ENCODE measurements at regions not wholly inside any gene's neighbourhood (a gene's known extent, or its start where the extent isn't known, plus 50 kb on each side); places are given as distances from the start of the nearest gene placed in this dataset.
"Not testable (repeated sequence)": the region's sequence is repeated elsewhere in the genome, so short reads cannot be mapped to it uniquely, and the experiment has no call there.

GRCh38 chrY:26167332-26167731, 545.4 kb downstream of the CDY1 start:
- H3K9me3 Mint-ChIP-seq; DNase-seq; CTCF ChIA-PET; H3K4me1 Mint-ChIP-seq (ENCODE audit: low read depth); H3K4me3 Mint-ChIP-seq; H3K27ac Mint-ChIP-seq; H3K4me1 ChIP-seq (ENCODE audit: insufficient read depth, low read length); ATAC-seq (ENCODE audit: poor library complexity); H3K27me3 ChIP-seq (ENCODE audit: control insufficient read depth in 1 of 2, insufficient read depth in 2 of 2, low read length in 2 of 2); H3K36me3 Mint-ChIP-seq (ENCODE audit: low read depth); H3K36me3 ChIP-seq (ENCODE audit: insufficient read depth, low read length); POLR2A ChIA-PET; H3K9me3 ChIP-seq (ENCODE audit: control insufficient read depth in 1 of 2, insufficient read depth in 1 of 2, low read length in 2 of 2); intact Hi-C loops (cut with DNase I, micrococcal nuclease); H3K27me3 Mint-ChIP-seq; H3K4me3 ChIP-seq (ENCODE audit: low read length); H3K27ac ChIP-seq (ENCODE audit: low read depth in 1 of 2, low read length in 2 of 2): not testable (repeated sequence)

- H3K27ac ChIP-seq (ENCODE audit: low read depth in 1 of 2, low read length in 2 of 2); H3K27me3 ChIP-seq (ENCODE audit: control insufficient read depth in 1 of 2, insufficient read depth in 2 of 2, low read length in 2 of 2); H3K4me1 ChIP-seq (ENCODE audit: insufficient read depth, low read length); H3K4me3 ChIP-seq (ENCODE audit: low read length); H3K27ac Mint-ChIP-seq; H3K4me1 Mint-ChIP-seq (ENCODE audit: low read depth); POLR2A ChIA-PET; CTCF ChIA-PET; H3K27me3 Mint-ChIP-seq; H3K36me3 Mint-ChIP-seq (ENCODE audit: low read depth); DNase-seq; H3K36me3 ChIP-seq (ENCODE audit: insufficient read depth, low read length); intact Hi-C loops (cut with DNase I, micrococcal nuclease); ATAC-seq (ENCODE audit: poor library complexity); H3K9me3 ChIP-seq (ENCODE audit: control insufficient read depth in 1 of 2, insufficient read depth in 1 of 2, low read length in 2 of 2); H3K9me3 Mint-ChIP-seq; H3K4me3 Mint-ChIP-seq: not testable (repeated sequence)
Observed at GRCh38 chrY:26179326-26179725, 557.4 kb downstream of the CDY1 start.

GRCh38 chrY:26224974-26225373, 603.1 kb downstream of the CDY1 start:
- H3K4me3 Mint-ChIP-seq; H3K4me3 ChIP-seq (ENCODE audit: low read length); H3K27ac ChIP-seq (ENCODE audit: low read depth in 1 of 2, low read length in 2 of 2); H3K9me3 Mint-ChIP-seq; H3K27me3 Mint-ChIP-seq; intact Hi-C loops (cut with DNase I, micrococcal nuclease); POLR2A ChIA-PET; H3K9me3 ChIP-seq (ENCODE audit: control insufficient read depth in 1 of 2, insufficient read depth in 1 of 2, low read length in 2 of 2); H3K36me3 Mint-ChIP-seq (ENCODE audit: low read depth); ATAC-seq (ENCODE audit: poor library complexity); H3K4me1 Mint-ChIP-seq (ENCODE audit: low read depth); H3K36me3 ChIP-seq (ENCODE audit: insufficient read depth, low read length); H3K27me3 ChIP-seq (ENCODE audit: control insufficient read depth in 1 of 2, insufficient read depth in 2 of 2, low read length in 2 of 2); H3K27ac Mint-ChIP-seq; CTCF ChIA-PET; DNase-seq; H3K4me1 ChIP-seq (ENCODE audit: insufficient read depth, low read length): not testable (repeated sequence)

- H3K9me3 Mint-ChIP-seq; H3K4me1 Mint-ChIP-seq (ENCODE audit: low read depth); H3K27me3 Mint-ChIP-seq; H3K27ac Mint-ChIP-seq; H3K4me3 ChIP-seq (ENCODE audit: low read length); CTCF ChIA-PET; H3K4me3 Mint-ChIP-seq; ATAC-seq (ENCODE audit: poor library complexity); DNase-seq; H3K27me3 ChIP-seq (ENCODE audit: control insufficient read depth in 1 of 2, insufficient read depth in 2 of 2, low read length in 2 of 2); H3K4me1 ChIP-seq (ENCODE audit: insufficient read depth, low read length); POLR2A ChIA-PET; H3K36me3 Mint-ChIP-seq (ENCODE audit: low read depth); H3K27ac ChIP-seq (ENCODE audit: low read depth in 1 of 2, low read length in 2 of 2); H3K36me3 ChIP-seq (ENCODE audit: insufficient read depth, low read length); H3K9me3 ChIP-seq (ENCODE audit: control insufficient read depth in 1 of 2, insufficient read depth in 1 of 2, low read length in 2 of 2); intact Hi-C loops (cut with DNase I, micrococcal nuclease): not testable (repeated sequence)
Observed at GRCh38 chrY:26225468-26225867, 603.6 kb downstream of the CDY1 start.

GRCh38 chrY:26240944-26241343, 619.0 kb downstream of the CDY1 start:
- H3K27ac Mint-ChIP-seq; DNase-seq; POLR2A ChIA-PET; H3K36me3 ChIP-seq (ENCODE audit: insufficient read depth, low read length); H3K27me3 ChIP-seq (ENCODE audit: control insufficient read depth in 1 of 2, insufficient read depth in 2 of 2, low read length in 2 of 2); H3K9me3 Mint-ChIP-seq; H3K4me1 ChIP-seq (ENCODE audit: insufficient read depth, low read length); H3K4me3 ChIP-seq (ENCODE audit: low read length); ATAC-seq (ENCODE audit: poor library complexity); H3K9me3 ChIP-seq (ENCODE audit: control insufficient read depth in 1 of 2, insufficient read depth in 1 of 2, low read length in 2 of 2); CTCF ChIA-PET; H3K36me3 Mint-ChIP-seq (ENCODE audit: low read depth); H3K27ac ChIP-seq (ENCODE audit: low read depth in 1 of 2, low read length in 2 of 2); H3K4me1 Mint-ChIP-seq (ENCODE audit: low read depth); intact Hi-C loops (cut with DNase I, micrococcal nuclease); H3K27me3 Mint-ChIP-seq; H3K4me3 Mint-ChIP-seq: not testable (repeated sequence)

GRCh38 chrY:26254262-26254661, 632.3 kb downstream of the CDY1 start:
- DNase-seq; H3K4me3 Mint-ChIP-seq; H3K27me3 ChIP-seq (ENCODE audit: control insufficient read depth in 1 of 2, insufficient read depth in 2 of 2, low read length in 2 of 2); H3K9me3 Mint-ChIP-seq; intact Hi-C loops (cut with DNase I, micrococcal nuclease); H3K36me3 Mint-ChIP-seq (ENCODE audit: low read depth); H3K27ac Mint-ChIP-seq; ATAC-seq (ENCODE audit: poor library complexity); CTCF ChIA-PET; H3K36me3 ChIP-seq (ENCODE audit: insufficient read depth, low read length); H3K4me1 ChIP-seq (ENCODE audit: insufficient read depth, low read length); H3K4me3 ChIP-seq (ENCODE audit: low read length); H3K4me1 Mint-ChIP-seq (ENCODE audit: low read depth); H3K27me3 Mint-ChIP-seq; POLR2A ChIA-PET; H3K9me3 ChIP-seq (ENCODE audit: control insufficient read depth in 1 of 2, insufficient read depth in 1 of 2, low read length in 2 of 2); H3K27ac ChIP-seq (ENCODE audit: low read depth in 1 of 2, low read length in 2 of 2): not testable (repeated sequence)

- CTCF ChIA-PET; intact Hi-C loops (cut with DNase I, micrococcal nuclease): not testable (repeated sequence)
Observed at GRCh38 chrY:26265449-26265848, 643.5 kb downstream of the CDY1 start.

More at GRCh38 chrY:26265449-26265848, 643.5 kb downstream of the CDY1 start:
- H3K4me3 ChIP-seq (ENCODE audit: low read length); H3K27ac Mint-ChIP-seq; POLR2A ChIA-PET; H3K4me1 ChIP-seq (ENCODE audit: insufficient read depth, low read length); H3K27me3 ChIP-seq (ENCODE audit: control insufficient read depth in 1 of 2, insufficient read depth in 2 of 2, low read length in 2 of 2); H3K27ac ChIP-seq (ENCODE audit: low read depth in 1 of 2, low read length in 2 of 2); H3K9me3 Mint-ChIP-seq; DNase-seq; H3K9me3 ChIP-seq (ENCODE audit: control insufficient read depth in 1 of 2, insufficient read depth in 1 of 2, low read length in 2 of 2); H3K36me3 ChIP-seq (ENCODE audit: insufficient read depth, low read length); H3K27me3 Mint-ChIP-seq; H3K4me1 Mint-ChIP-seq (ENCODE audit: low read depth); H3K36me3 Mint-ChIP-seq (ENCODE audit: low read depth); ATAC-seq (ENCODE audit: poor library complexity); H3K4me3 Mint-ChIP-seq: not testable (repeated sequence)

Data from CD4-positive, alpha-beta T cell (primary cell).